HG03108 (cell line): ENCODE measurements at regions not wholly inside any gene's neighbourhood (a gene's known extent, or its start where the extent isn't known, plus 50 kb on each side); places are given as distances from the start of the nearest gene placed in this dataset.
"Not testable (repeated sequence)": the region's sequence is repeated elsewhere in the genome, so short reads cannot be mapped to it uniquely, and the experiment has no call there.

Experiments used
- ATAC-seq: cut with Tn5 transposase; IDR thresholded peaks from one replicate; pipeline ENCODE4 v1.9.1; 2021; ENCODE audit warnings: moderate library complexity; ENCODE audit not compliant: unreplicated experiment

DNA sequence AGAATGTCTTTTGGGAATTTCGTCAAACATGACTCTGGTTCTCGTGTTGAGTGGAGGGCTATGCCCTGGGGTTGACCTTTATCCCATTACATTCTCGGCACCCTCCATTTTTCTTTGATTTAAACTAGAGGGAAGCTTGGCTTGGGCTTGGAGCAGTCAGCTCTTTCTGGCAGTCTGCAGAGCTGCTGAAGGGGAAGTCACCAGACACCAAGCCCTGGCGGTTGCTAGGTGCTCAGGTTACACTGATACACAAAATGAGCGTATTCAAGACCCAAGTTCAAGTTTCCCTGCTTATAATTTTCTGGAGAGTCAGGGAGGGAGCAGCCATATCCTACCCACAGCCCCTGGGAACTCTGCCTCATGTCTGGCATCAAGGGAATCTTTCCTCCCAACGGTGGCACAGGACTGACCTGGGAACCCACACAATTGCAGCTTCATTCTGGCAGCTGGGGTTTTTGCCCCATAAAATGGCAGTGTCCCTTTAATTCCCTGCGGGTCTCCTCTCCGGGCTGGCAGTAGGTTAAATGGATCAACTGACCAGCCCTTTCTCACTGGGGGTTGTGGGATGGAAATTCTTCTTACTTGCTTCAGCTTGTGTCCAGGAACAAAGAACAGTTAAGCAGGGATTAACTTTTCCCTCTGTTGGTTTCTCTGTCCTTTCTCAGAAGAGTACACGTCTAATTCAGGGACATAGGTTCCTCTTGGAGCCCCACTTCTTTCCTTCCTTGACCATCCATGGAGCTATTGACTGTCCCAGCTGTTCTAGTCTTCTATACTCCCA, 110.0 kb upstream of the DLG1 start:
- no peak for ATAC-seq

DNA sequence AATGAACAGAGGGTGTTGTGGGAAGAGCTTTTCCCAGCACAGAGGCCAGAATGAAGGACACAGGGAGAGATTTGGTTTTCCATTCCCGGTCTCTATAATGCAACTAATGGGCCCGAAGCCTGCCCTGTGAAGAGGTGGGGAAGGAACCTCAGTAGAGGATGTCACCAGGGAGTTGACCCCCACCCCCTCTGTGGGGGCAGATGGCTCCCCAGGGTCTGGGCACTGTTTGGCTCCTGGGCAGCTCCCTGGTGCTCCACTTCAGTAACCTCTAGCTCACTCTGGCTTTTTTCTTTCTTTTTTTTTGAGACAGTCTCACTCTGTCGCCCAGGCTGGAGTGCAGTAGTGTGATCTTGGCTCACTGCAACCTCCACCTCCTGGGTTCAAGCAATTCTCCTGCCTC, 109.1 kb upstream of the DLG1 start:
- no peak for ATAC-seq

DNA sequence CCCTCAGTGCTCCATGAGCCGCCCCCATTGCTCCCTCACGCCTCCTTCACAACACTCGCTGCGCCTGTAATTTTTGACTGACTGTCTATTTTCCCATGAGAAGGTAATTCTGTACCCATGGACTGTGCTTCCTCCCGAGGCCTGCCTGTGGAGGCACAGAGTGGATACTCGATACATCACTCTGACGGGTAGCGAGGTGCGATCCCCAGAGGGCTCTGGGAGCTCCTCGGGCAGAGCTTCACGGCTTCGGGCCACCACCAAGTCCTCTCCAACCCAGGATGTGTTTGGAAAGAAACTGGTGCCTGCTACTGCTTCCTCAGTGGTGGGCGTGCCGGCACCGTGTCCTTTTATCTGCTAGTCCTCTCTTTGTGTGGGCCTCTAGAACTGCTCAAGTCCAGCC, 108.6 kb upstream of the DLG1 start:
- no peak for ATAC-seq

GRCh38 chr3:197406266-197406665, 107.9 kb upstream of the DLG1 start:
- ATAC-seq, result no peak

DNA sequence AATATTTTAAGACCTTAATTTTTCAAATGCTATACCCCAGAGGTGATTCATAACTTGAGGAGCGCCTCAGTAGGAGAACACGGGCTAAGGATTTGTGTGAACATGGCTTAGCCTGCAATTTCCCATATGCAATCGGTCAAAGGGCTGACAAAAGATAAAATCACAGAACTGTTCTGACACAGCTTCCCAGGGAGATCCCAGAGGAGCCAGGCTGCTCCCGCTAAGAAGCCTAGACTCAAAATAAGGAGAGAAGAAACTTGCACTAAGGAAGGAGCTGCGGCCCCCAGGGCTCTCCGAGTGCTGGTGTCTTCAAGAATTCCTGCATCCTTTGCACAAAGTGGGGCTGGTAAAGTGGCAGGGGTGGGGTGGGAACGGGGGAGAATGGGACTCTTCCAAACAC, 106.3 kb upstream of the DLG1 start:
- no peak for ATAC-seq

GRCh38 chr3:197404030-197404429, 105.6 kb upstream of the DLG1 start:
- no peak for ATAC-seq

DNA sequence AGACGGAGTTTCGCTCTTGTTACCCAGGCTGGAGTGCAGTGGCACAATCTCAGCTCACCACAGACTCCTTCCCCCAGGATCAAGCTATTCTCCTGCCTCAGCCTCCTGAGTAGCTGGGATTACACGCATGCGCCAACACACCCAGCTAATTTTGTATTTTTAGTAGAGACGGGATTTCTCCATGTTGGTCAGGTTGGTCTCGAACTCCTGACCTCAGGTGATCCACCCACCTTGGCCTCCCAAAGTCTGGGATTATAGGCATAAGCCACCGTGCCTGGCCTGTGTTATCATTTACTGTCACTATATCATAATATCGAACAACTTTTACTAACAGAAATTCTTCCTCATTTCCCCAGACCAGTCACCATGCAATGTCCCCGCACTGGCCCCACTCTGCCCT, 104.0 kb upstream of the DLG1 start:
- ATAC-seq, result not testable (repeated sequence)

DNA sequence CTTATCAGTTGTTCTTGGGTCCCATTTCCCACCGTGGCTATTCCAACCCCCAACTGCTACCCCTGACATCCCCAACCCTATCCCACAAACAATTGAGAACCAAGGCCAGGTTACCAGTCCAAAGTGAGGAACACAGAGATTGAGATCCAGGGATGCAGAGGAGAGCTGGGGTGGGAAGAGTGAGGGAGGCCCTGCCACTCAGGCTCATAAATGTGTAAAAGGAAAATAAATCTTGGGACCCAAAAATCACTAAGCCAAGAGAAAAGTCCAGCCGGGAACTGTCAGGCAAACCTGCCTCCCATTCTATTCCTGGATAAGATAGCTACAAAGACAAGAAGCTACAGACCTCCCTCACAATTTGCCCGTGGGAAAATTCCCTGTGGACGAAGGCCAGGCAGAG, 101.1 kb upstream of the DLG1 start:
- no peak for ATAC-seq

DNA sequence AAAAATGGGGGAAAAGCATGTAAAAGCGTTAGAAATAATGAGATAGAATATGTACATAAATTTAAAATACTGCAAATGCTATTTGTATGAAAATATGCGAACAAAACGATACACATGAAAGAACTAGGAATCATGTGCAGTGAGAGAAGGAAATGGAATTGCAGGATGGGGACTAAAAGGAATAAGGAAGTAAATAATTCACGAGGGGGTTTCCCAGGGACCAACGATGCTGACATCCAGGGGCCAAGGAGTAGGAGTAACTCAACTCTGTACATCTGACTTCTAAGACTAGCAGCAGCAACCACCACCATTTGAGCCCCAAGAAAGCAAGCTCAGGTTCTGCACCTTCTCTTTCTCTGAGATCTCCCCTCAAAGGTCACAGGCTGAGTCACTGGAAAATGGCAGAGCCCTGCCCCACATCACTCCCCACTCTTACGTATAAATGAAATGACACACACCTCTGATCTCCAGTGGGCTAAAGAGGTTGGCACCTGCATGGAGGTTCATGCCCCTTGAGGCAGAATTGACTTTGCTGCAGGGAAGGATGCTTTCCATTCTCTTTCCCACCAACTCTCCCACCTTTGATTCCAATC, 100.0 kb upstream of the DLG1 start:
- ATAC-seq, result no peak

- ATAC-seq, result no peak
Measured at GRCh38 chr3:197397838-197398237, 99.4 kb upstream of the DLG1 start.

DNA sequence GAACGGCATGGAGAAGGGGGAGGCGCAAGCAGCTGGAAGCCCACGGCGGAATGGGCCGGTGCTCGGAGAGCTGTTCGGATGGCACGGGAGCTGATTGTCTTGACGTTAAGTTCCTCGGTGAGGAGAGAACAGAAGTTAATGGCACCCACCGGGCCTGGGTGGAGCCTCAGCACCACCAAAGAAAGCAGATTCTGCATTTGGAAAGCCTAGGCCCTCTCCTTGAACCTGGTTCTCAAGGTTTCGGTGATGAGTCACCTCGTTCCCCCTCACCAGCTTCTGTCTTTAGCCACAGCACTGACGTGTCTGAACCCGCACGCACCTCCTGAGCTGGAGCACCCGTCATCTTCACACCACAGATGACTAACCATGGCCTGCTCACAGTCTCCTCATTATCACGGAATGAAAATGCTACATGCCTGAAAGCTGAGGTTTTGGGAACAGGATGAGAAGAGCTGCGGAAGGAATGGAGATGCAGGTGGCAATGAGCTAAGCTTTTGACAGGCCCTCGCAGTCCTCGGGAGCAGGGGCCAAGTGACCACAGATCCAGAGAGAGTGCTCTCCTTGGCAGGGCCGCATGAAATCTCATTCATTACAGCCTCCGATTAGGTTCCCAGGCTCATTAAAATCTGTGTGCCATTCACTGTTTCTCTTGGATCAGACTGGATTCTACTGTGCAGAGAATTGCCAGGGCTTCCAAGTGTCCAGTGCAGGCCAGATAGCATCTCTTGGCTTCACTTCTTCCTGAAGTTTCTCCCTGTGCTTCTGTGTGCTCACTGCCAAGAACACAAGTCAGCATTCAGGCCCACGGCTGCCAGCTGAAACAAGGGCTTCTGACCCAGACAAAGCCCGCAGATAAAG, 96.3 kb upstream of the DLG1 start:
- ATAC-seq, result peak; percentile 82

DNA sequence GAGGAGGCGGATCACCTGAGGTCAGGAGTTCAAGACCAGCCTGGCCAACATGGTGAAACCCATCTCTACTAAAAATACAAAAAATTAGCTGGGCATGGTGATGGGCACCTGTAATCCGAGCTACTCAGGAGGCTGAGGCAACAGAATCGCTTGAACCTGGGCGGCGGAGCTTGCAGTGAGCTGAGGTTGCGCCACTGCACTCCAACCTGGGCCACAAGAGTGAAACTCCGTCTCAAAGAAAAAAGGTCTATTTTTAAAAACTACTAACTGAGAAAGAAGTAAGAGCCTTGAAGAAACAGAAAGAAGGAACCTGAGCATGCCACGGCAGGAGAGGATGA, 95.7 kb upstream of the DLG1 start:
- not testable (repeated sequence) for ATAC-seq

GRCh38 chr3:197393711-197394110, 95.3 kb upstream of the DLG1 start:
- no peak for ATAC-seq

GRCh38 chr3:197392961-197393360, 94.5 kb upstream of the DLG1 start:
- no peak for ATAC-seq

GRCh38 chr3:197381371-197381770, 83.0 kb upstream of the DLG1 start:
- no peak for ATAC-seq

GRCh38 chr3:197380786-197381185, 82.4 kb upstream of the DLG1 start:
- no peak for ATAC-seq

- no peak for ATAC-seq
Measured at GRCh38 chr3:197378985-197379718, 80.7 kb upstream of the DLG1 start.

- ATAC-seq, result no peak
Measured at GRCh38 chr3:197376735-197377555, 78.5 kb upstream of the DLG1 start.

- no peak for ATAC-seq
Measured at GRCh38 chr3:197376020-197376419, 77.6 kb upstream of the DLG1 start.

DNA sequence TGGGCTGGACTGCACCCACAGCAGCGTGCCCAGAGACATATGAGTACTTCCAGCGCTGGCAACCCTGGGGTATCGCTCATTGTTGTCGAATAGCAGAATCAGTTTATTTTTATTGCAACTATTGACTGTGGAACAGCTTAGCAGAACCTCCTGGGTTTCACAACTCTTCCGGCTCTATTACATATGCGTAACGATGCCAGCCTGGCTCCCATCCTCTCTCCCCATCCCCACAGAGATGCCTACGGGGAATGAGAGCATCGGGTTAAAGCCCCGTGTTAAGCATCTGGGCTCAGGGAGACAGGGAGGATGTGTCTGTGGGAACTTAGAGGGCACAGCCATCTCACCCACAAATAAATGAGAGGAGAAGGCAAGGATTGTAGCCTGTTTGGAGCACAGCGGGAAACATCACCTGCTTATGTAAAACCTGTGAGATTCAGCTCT, 76.6 kb upstream of the DLG1 start:
- ATAC-seq, result no peak
